Amniotic epithelial cell (primary cell): ENCODE measurements at regions not wholly inside any gene's neighbourhood (a gene's known extent, or its start where the extent isn't known, plus 50 kb on each side); places are given as distances from the start of the nearest gene placed in this dataset.
"Not testable (repeated sequence)": the region's sequence is repeated elsewhere in the genome, so short reads cannot be mapped to it uniquely, and the experiment has no call there.

Experiments
- DNase-seq: peaks from one replicate; pipeline ENCODE4 v3.0.0-alpha.2; 2010; ENCODE audit warnings: low read depth

DNA sequence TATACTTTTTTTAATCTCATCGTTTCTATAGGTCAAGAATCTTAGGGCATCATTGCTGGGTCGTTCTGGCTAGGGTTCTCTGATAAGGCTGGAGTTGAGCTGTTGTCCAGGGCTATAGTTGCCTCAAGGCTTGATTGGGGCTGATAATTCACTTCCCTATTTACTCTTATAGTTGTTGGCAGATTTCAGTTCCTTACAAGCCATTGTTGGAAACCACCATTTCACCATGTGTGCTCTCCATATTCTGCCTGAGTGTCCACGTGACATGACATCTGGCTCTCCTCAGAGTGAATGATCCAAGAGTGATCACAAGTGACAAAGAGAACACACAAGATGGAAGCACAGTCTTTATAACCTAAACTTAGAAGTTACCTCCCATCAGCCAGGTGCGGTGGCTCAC lies 852.2 kb downstream of the EFNA5 start:
- no peak for DNase-seq

DNA sequence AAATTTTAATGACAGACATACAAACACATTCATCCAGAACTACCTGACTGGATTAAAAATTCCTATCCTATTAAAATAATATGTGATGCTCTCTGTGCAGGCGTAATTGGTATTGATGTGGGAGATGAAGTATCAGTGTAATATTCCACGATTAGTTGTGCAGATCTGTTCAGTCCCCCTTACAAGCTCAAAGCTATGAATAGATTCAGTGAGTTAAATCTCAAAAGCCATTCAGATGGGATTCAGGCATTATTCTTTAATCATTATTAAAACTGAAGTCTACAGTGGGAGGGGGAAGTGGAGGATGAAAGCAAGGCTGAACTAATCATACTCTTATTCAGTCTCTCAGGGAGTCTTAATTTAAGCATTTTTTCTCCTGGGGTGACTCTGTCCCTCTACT lies 855.8 kb downstream of the EFNA5 start:
- no peak for DNase-seq

DNA sequence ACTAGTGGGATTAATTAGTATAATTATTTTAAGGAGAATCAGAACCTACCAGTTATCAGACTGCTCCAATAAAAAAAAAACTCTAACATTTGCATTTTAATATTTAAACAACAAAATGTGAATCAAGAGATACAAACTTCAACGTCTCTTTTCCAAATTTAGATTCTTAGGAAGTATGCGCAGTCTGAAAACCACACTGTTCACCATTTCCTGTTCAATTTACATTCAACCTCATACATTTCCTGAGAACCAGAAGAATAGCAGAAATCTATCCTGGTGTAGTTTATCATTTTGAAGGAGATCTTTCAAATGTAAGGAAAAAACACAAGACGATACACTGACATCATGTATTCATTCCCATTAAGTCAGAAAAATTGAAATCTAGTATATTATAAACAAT lies 869.2 kb downstream of the EFNA5 start:
- no peak for DNase-seq

DNA sequence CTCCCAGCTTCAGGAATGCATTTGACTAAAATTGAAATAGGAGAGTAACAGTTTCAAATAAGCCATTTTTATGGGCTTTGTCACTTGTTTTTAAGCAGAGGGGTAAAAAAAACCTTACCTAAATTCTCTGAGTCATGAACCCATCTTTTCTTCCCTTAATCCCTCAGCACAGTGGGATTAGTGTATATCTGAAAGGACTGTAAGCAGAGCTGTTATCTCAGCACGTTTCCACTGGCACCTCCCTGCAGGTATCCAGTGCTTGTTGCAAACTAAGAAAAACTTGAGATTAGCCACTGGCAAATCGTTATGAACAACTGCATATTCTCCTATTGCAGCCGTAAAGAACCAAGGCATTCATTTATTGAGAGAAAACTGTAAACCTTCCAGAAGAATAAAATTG lies 872.7 kb downstream of the EFNA5 start:
- peak; percentile 0 for DNase-seq

DNA sequence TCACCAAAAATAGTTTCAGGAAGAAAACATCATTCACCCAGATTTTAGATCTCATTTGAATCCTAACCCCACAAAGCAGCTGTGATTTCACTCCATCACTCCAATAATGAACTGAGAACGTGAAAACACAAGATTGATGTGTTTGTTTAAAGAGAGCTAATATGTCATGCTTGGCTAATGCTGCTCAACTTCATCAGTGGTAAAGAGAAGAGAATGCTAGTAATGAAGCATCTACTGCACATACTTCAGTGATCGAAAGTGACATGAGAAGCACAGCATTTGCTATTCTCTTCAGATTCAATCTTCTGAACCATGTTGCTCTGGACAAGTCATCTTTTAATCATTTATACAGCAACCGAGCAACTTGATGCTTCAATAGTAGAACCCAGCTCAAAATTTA lies 874.7 kb downstream of the EFNA5 start:
- no peak for DNase-seq

DNA sequence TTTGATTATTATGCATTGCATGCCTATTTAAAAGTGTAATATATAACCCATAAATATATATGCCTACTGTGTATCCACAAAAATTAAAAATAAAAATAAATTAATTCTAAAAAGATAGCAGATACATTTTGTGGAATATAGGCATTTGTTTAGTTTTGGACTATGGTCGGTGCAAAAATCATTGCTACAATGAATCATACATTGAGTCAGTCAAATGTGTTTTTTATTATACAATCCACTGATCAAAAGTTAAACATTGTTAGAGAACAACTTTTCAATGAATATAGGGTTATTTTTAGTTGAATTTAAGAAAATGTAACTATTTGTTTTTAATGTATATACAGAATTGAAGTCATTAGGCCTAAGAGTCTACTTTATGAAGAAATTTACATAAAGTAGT lies 885.9 kb downstream of the EFNA5 start:
- no peak for DNase-seq

DNA sequence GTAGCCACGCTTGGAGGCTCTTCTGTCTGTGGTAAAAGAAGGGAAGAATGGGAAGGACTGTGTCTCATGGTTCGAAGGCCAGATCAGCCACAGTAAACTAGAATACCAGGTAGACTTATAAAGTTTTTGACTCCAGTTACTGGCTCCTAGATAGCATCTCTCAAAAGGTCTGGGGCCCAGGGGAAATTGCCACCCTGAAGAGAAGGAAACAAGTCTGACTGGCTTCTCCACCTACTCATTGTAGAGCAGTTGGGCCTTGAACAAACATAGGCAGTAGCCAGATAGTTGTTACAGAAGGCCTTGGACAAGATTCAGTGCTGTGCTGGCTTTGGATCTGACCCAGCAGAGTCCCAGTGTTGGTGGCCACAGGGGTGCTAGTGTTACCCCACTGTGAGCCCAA lies 890.4 kb downstream of the EFNA5 start:
- no peak for DNase-seq

DNA sequence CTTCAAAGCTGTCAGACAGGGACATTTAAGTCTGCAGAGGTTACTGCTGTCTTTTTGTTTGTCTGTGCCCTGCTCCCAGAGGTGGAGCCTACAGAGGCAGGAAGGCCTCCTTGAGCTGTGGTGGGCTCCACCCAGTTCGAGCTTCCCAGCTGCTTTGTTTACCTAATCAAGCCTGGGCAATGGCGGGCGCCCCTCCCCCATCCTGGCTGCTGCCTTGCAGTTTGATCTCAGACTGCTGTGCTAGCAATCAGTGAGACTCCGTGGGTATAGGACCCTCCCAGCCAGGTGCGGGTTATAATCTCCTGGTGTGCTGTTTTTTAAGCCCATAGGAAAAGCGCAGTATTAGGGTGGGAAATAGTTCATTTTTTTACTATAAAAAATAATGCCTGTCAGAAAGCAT lies 894.2 kb downstream of the EFNA5 start:
- DNase-seq = not testable (repeated sequence)

DNA sequence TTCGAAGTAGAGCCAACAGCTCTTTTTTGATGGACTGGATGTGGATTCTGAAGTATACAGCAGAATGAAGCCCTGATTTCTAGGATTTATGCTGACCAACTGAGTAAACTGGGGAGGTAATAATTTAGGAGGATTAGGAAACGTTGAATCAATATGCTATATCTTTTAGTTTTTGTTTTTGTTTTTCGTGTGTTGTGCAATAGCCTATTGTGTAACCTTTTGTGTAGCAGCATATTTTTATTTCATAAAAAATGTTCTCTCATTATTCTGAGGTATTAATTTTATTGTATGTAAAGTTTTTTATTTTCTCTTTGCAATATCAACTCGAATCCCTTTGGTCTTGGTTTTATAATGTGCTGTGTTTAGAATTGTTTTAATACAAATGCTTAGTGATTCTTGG lies 902.3 kb downstream of the EFNA5 start:
- DNase-seq = no peak

DNA sequence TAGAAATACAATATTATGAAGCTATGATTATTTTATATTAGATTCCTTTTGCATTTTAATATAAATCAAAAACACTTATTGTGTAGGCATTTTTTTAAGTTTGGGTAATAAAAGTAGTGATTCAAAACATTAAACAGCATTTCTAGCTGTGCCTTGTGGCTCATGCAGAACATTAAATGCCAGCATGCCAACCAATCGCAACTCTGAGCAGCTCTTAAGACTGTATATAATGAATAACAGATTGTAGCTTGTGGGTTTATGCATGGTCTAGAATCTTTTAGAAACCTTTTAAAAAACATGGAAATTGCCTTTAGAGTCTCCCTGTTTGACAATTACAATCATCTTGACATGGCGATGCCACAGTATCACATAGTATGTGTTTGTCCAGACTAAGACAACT lies 903.8 kb downstream of the EFNA5 start:
- DNase-seq = no peak

DNA sequence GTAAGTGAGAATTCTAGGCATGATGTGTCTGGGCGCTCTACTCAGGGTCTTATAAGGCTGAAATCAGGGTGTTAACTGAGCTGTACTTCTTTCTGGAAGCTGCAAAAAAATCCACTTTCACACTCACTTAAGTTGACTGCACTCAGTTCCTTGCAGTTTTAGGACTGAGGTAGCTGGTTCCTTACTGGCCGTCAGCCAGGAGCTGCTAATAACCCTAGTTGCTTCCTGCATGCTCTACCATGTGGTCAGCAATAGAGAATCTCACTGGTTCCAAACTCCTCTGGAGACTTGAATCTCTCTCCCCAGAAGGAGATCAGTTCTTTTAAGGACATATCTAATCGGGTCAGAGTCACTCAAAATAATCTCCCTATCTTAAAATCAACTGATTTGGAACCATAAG lies 911.2 kb downstream of the EFNA5 start:
- peak; percentile 13 for DNase-seq

DNA sequence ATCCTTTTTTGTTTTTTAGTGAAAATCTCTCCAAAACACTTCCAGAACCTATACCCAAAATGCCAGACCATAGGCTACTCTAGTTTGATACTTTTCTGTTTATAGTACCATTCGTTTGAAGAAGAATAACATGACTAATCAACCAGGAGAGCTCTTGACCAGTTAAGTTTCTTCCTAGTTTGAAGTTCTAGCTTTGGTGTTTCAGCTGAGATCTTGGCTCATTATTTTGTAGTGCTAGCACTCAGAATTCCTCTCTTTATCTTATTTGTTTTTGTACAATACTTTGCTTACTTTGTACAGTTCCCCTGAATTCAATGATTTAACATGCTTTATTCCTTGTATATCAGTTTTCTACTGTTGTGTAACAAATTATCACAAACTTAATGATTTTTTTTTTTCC lies 911.6 kb downstream of the EFNA5 start:
- DNase-seq = no peak

DNA sequence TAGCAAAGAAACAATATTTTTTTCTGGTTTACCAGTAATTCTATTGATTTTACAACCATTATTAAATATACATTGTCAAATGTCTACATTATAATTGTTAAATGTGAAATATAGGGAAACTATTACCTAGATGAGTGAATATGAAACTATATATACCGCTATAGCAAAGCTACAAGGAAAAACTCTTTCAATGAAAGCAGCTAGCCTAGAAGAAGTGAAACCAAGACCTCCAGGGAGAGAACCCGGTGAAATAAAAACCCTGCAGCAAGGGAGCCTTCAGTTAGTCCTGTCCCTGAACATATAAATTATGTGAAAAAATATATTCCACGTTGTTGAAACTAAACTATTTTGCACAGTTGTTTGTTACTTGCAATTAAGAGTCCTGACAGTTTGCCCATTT lies 913.1 kb downstream of the EFNA5 start:
- no peak for DNase-seq

DNA sequence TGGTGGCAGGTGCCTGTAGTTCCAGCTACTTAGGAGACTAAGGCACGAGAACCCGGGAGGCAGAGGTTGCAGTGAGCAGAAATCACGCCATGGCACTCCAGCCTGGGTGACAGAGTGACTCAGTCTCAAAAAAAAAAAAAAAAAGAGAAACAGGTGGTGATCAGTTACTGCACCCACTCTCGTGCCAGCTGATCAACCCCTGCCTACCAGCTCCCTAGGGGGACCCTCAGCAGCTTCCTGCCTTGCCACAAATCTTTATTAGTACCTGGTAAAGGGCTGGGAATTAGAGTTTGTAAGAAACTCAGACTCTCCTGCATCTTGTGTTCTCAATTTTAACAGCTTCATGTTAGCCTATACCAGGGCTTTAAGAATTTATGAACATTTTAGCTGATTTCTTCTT lies 914.9 kb downstream of the EFNA5 start:
- DNase-seq = no peak

DNA sequence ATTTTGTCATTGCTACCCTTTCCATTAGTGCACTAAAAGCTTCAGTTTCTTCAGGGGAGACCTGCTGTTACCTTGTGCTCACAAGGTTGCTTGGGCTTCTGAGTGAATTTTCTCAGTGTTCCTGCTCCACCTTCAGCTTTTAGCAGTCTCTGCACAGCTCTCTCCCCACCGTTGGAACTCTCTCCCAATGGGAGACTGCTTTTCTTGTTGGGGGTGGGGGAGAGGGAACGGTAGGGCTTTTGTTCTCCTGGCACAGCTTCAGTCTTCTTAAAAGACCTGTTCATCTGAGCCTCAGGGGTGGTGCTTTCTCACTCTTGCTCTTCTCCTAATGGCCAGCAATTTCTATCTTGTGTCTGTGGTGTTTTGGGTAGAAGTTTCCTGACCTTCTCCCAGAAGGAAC lies 915.7 kb downstream of the EFNA5 start:
- no peak for DNase-seq

DNA sequence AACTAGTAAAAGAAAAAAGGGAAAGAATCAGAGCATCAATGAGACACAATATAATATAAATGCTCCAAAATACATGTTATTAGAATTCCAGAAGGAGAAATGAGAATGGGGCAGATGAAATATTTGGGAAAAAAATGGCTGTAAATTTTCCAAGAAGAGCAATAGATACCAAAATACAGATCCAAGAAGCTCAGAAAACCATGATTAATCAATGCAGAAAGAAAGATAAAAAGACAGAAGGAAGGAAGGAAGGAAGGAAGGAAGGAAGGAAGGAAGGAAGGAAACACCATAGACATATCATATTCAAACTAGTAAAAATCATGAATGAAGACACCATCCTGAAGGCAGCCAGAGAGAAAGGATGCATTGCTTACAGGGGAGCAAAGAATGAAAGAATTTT lies 920.9 kb downstream of the EFNA5 start:
- DNase-seq = no peak

DNA sequence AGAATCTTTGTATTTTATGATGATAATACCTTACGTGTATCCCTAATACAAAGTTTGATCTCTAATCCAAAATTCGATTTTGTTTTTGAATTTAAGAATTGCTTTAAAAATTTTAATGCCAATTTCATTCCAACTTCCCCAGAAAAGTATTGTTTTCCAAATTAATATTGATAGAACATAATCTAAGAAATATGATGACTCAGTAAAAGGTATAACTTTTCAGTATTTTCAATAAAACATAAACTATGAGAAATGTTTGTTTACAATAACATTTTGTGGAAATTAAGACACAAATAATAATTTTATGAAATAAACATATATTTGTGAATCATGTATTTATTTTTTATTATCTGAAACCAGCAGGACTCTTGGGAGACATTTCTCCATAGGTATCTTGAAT lies 931.6 kb downstream of the EFNA5 start:
- DNase-seq = no peak

DNA sequence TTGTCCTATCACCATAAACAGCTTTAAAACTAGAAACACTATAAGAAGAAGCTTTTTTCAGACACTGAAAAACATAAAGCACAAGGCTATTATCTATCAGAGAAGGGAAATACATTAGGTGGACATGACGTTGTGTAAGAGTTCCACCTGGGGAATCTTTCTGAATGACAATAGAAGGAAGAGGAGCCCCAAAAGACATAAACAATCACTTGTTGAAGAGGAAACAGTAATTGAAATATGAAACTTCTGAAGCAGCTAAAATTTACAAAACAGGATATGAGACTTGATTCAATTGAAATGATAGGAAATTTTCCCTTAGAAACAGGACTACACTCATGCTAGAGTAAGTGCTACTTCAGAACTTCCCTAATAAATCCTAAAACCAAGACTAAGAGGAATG lies 933.6 kb downstream of the EFNA5 start:
- no peak for DNase-seq

DNA sequence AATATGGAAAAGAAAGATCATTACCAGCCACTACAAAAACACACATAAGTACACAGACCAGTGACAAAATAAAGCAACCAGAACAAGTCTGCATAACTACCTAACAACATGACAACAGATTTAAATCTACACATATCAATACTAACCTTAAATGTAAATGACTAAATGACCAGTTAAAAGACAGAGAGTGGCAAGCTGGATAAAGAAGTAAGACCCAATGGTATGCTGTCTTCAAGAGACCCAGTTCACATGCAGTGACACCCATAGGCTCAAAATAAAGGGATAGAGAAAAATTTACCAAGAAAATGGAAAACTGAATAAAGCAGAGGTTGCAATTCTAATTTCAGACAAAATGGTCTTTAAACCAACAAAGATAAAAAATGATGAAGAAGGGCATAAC lies 938.1 kb downstream of the EFNA5 start:
- peak; percentile 3 for DNase-seq

DNA sequence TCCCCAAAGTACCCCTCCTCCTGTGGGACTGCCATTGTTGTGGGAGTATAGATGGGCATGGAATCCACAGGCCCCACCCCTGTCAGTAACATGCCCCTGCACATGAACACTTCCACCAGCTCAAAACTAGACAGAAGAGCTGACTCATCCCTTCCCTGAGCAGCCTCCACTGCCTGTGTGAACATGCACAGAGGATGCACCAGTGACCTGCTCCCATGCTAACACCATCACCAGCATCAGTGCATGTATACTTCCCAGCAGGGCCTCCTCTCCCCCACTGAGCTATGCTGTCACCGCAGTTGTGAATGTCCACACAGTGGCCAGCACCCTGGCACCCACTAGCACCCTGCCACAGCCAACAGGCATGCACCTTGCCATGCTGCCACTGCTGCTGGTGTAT lies 939.8 kb downstream of the EFNA5 start:
- no peak for DNase-seq

DNA sequence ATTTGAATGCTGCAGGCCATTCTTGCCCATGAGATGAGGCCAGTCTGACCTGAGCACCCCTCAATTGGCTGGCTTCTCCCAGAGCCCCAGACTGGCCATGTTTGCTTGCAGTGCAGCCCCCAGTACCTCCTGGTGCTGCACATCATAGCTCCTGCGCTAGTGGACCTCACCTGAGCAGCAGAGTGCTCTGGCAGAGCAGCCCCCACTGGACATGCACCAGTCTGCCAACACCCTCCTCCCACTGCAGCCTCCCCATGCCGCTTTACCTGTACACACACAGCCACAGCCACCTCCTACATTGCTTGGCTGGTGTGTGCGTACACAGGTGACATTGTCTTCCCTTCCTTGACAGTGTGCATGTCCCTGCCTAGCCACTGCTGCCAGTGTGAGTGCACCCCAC lies 940.2 kb downstream of the EFNA5 start:
- no peak for DNase-seq

DNA sequence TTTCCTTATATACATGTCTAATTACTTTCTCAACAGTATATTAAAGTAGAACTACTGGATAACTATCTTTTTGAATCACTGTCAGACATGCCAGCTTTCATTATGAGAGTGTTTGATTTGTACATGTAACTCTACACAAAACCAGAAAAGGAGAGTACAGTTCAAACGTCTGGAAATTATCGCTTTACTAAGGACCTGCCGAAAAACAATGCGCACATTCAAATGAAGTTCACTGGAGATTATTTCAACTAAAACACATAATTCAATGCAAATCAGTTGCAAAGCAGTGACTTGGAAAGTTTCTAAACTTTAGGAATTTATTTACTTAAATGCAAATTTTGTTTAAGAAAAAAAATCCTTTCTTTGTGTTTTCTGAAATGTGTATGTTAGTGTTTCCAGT lies 942.5 kb downstream of the EFNA5 start:
- no peak for DNase-seq

DNA sequence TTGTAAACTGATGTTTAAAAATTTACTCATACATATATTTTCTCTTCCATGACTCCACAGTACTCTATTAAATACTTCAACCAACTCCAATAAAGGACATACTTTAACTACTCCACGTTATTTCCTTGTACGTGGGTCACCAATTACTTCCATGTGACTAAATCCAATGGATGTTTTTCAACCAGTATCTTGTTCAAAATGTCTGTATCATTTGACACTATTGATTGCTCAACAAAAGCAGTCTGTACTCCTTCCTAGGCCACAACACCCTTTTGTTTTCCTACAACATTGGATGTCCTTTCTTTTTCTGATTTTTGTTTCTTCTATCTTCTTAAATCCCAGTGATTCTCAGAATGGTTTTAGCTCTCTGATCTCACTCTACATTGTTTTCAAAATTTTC lies 943.7 kb downstream of the EFNA5 start:
- DNase-seq = no peak

DNA sequence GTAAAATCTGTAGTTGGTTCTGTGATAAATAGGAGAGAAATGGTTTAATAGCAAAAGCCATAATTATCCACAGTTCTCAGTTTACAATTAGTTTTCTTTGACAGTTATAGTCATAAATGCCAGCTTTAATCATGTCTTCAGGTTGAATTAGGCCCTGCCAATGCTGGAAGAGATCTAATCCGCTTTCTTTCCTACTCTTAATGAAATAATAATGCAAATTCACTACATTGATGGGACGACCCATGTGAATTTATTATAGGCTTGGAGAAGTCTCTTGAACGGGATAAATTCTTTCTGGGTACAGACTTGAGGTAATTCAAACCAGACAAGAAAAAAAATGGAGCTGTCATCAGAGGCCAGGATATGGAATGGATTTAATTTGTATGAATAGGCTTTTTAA lies 950.4 kb downstream of the EFNA5 start:
- no peak for DNase-seq

DNA sequence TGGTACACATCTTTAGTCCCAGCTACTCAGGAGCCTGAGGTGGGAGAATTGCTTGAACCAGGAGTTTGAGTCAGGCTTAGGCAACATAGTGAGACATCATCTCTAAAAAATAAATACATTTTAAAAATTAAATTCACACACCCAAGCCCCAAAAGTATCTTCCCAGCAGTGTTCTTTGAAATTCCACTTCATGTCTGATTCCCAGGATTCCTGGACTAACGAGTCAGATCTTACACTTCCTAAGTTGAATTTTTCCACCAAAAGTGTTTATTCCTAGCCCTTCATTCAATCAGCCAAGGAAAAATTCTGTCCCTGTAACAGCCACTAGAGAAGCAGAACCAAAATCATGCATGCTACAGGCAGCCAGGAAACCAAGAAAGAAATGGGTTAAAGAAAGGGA lies 970.9 kb downstream of the EFNA5 start:
- DNase-seq = no peak

DNA sequence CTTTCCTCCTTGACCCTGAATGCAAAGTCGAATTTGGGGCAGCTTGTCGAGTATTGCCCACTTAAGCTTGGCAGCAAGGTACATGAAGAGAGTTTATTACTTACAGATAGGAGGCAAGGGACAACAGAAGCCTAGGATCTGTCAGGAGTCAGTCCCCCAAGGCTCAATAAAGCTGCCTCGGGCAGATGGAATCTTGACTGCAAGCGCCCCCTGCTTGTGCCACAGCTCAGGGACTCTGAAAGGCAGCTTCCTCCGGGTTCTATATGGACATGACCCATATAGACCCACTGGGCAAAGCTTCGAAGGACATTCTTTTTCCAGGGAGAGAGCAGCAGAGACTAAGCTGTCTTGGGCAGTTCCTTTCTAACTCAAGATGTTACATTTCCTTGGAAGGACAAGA lies 971.5 kb downstream of the EFNA5 start:
- no peak for DNase-seq
